Progenitor cell of endocrine pancreas (in vitro differentiated cells): ENCODE measurements at regions not wholly inside any gene's neighbourhood (a gene's known extent, or its start where the extent isn't known, plus 50 kb on each side); places are given as distances from the start of the nearest gene placed in this dataset.

Experiments used
- DNase-seq: peaks from one replicate; pipeline ENCODE4 v3.0.0; 2021; ENCODE audit warnings: low spot score; ENCODE audit not compliant: unreplicated experiment
- H3K27ac Mint-ChIP-seq: 2 replicates; pipeline ENCODE4 v1.8.0; 2021; ENCODE audit warnings: mild to moderate bottlenecking, moderate library complexity, mixed read lengths
- H3K27me3 Mint-ChIP-seq: 2 replicates; pipeline ENCODE4 v1.8.0; 2021; ENCODE audit warnings: mixed read lengths
- H3K36me3 Mint-ChIP-seq: 2 replicates; pipeline ENCODE4 v1.8.0; 2022; ENCODE audit warnings: mixed read lengths; ENCODE audit not compliant: insufficient read depth
- H3K4me1 Mint-ChIP-seq: 2 replicates; pipeline ENCODE4 v1.8.0; 2021; ENCODE audit warnings: low read depth, mixed read lengths
- H3K4me3 Mint-ChIP-seq: 2 replicates; pipeline ENCODE4 v1.8.0; 2021; ENCODE audit warnings: low read depth, mild to moderate bottlenecking, moderate library complexity, mixed read lengths
- H3K9me3 Mint-ChIP-seq: 2 replicates; pipeline ENCODE4 v1.8.0; 2021; ENCODE audit warnings: low read depth, mixed read lengths
- CTCF ChIP-seq: fragments of 200-600 bp; sonication (generic); IDR thresholded peaks from one replicate; pipeline ENCODE4 v1.5.0; 2021; ENCODE audit warnings: antibody characterized with exemption, mild to moderate bottlenecking; ENCODE audit not compliant: unreplicated experiment

GRCh38 chr2:107414376-107414775 lies 412.3 kb upstream of the RGPD4 start:
- peaks cover 21% of the 10 kb centered on the region for H3K4me1 Mint-ChIP-seq
- no peak for TF ChIP-seq CTCF
- H3K36me3 Mint-ChIP-seq: no peaks in the 10 kb centered on the region
- DNase-seq: no peak
- no peaks in the 10 kb centered on the region for H3K9me3 Mint-ChIP-seq
- H3K27ac Mint-ChIP-seq: no peak overlapping the region
- H3K27me3 Mint-ChIP-seq: no peaks in the 10 kb centered on the region
- H3K4me3 Mint-ChIP-seq: no peak overlapping the region

- H3K27ac Mint-ChIP-seq: peak overlapping the region; percentile 10
- H3K9me3 Mint-ChIP-seq: no peaks in the 10 kb centered on the region
- no peaks in the 10 kb centered on the region for H3K36me3 Mint-ChIP-seq
- no peak overlapping the region for H3K4me3 Mint-ChIP-seq
- DNase-seq: no peak
- TF ChIP-seq CTCF: no peak
- no peaks in the 10 kb centered on the region for H3K27me3 Mint-ChIP-seq
- H3K4me1 Mint-ChIP-seq: peaks cover 28% of the 10 kb centered on the region
Measured at GRCh38 chr2:107418708-107419107, 408.0 kb upstream of the RGPD4 start.

- Mint-ChIP-seq H3K36me3 (no peaks in the 10 kb centered on the region), H3K27ac (peak overlapping the region; percentile 57), H3K9me3 (no peaks in the 10 kb centered on the region), H3K4me3 (no peak overlapping the region), H3K27me3 (no peaks in the 10 kb centered on the region), H3K4me1 (peaks cover 29% of the 10 kb centered on the region)
- DNase-seq: no peak
- no peak for TF ChIP-seq CTCF
Measured at GRCh38 chr2:107419191-107419590, 407.5 kb upstream of the RGPD4 start.

- DNase-seq: no peak
- Mint-ChIP-seq H3K27ac (no peak overlapping the region), H3K4me3 (no peak overlapping the region), H3K9me3 (no peaks in the 10 kb centered on the region), H3K4me1 (peaks cover 2% of the 10 kb centered on the region), H3K27me3 (no peaks in the 10 kb centered on the region), H3K36me3 (no peaks in the 10 kb centered on the region)
- TF ChIP-seq CTCF: no peak
Measured at GRCh38 chr2:107428781-107429180, 397.9 kb upstream of the RGPD4 start.

- H3K27ac Mint-ChIP-seq: no peak overlapping the region
- no peaks in the 10 kb centered on the region for H3K36me3 Mint-ChIP-seq
- no peak for DNase-seq
- H3K4me3 Mint-ChIP-seq: no peak overlapping the region
- no peaks in the 10 kb centered on the region for H3K4me1 Mint-ChIP-seq
- no peak for TF ChIP-seq CTCF
- H3K27me3 Mint-ChIP-seq: no peaks in the 10 kb centered on the region
- H3K9me3 Mint-ChIP-seq: no peaks in the 10 kb centered on the region
Measured at GRCh38 chr2:107430006-107430405, 396.7 kb upstream of the RGPD4 start.
